Neuronal stem cell (in vitro differentiated cells): ENCODE measurements at regions not wholly inside any gene's neighbourhood (a gene's known extent, or its start where the extent isn't known, plus 50 kb on each side); places are given as distances from the start of the nearest gene placed in this dataset.

Experiments
- DNase-seq: peaks from one replicate; pipeline ENCODE4 v3.0.0-alpha.2; 2013; ENCODE audit warnings: low spot score
- H2AFZ ChIP-seq: one replicate; pipeline ENCODE4 v1.6.1; 2013; ENCODE audit warnings: mild to moderate bottlenecking, low read length, inconsistent platforms
- H2AK5ac ChIP-seq: 2 replicates; pipeline ENCODE4 v1.6.1; 2013; ENCODE audit warnings: low read depth, mild to moderate bottlenecking, inconsistent platforms, low read length, moderate library complexity, mixed read lengths
- H2BK120ac ChIP-seq: 2 replicates; pipeline ENCODE4 v1.6.1; 2013; ENCODE audit warnings: low read depth, mild to moderate bottlenecking, inconsistent platforms, low read length, moderate library complexity, mixed read lengths
- H2BK12ac ChIP-seq: one replicate; pipeline ENCODE4 v1.6.1; 2013; ENCODE audit warnings: low read length, inconsistent platforms
- H2BK15ac ChIP-seq: 2 replicates; pipeline ENCODE4 v1.6.1; 2013; ENCODE audit warnings: mild to moderate bottlenecking, low read length, inconsistent platforms, mixed read lengths
- H2BK5ac ChIP-seq: one replicate; pipeline ENCODE4 v1.6.1; 2013; ENCODE audit warnings: inconsistent platforms, mild to moderate bottlenecking, low read length, moderate library complexity
- H3K14ac ChIP-seq: one replicate; pipeline ENCODE4 v1.6.1; 2013; ENCODE audit warnings: low read length, inconsistent platforms
- H3K18ac ChIP-seq: 2 replicates; pipeline ENCODE4 v1.6.1; 2013; ENCODE audit warnings: low read length, inconsistent platforms
- H3K23ac ChIP-seq: 2 replicates; pipeline ENCODE4 v1.6.1; 2013; ENCODE audit warnings: low read depth, mild to moderate bottlenecking, mixed read lengths, low read length, inconsistent platforms; ENCODE audit not compliant: poor library complexity
- H3K27ac ChIP-seq: replicated peaks from 3 replicates; pipeline ENCODE4 v1.5.1; 2013; ENCODE audit warnings: low read length, inconsistent platforms
- H3K27me3 ChIP-seq, 3 experiments: 2 replicates each; pipeline ENCODE4 v1.6.1; 2013; ENCODE audit warnings: low read length in 3 of 3, mild to moderate bottlenecking in 2 of 3, inconsistent platforms in 1 of 3, low read depth in 1 of 3, mixed read lengths in 1 of 3, moderate library complexity in 1 of 3; ENCODE audit not compliant: control insufficient read depth in 3 of 3, insufficient read depth in 3 of 3
- H3K36me3 ChIP-seq, 2 donors: replicated peaks in 1 of 2; 2 replicates each; pipeline ENCODE4 v1.6.1; 2013; ENCODE audit warnings: low read length in 2 of 2; ENCODE audit not compliant: control insufficient read depth in 2 of 2, insufficient read depth in 2 of 2
- H3K4ac ChIP-seq: 2 replicates; pipeline ENCODE4 v1.6.1; 2013; ENCODE audit warnings: inconsistent platforms, mild to moderate bottlenecking, low read length, moderate library complexity
- H3K4me1 ChIP-seq, 2 donors: 1 replicate in 1 of 2; 2 replicates in 1 of 2; pipeline ENCODE4 v1.6.1; 2013; ENCODE audit warnings: low read length in 2 of 2, low read depth in 1 of 2; ENCODE audit not compliant: control insufficient read depth in 2 of 2, insufficient read depth in 1 of 2
- H3K4me2 ChIP-seq: one replicate; pipeline ENCODE4 v1.6.1; 2013; ENCODE audit warnings: mild to moderate bottlenecking, low read length, inconsistent platforms; ENCODE audit not compliant: insufficient read depth, poor library complexity, severe bottlenecking
- H3K4me3 ChIP-seq, 2 donors: 2 replicates each; pipeline ENCODE4 v1.5.1; 2013; ENCODE audit warnings: low read length in 2 of 2, mild to moderate bottlenecking in 2 of 2, inconsistent platforms in 1 of 2, moderate library complexity in 1 of 2
- H3K79me1 ChIP-seq: one replicate; pipeline ENCODE4 v1.6.1; 2013; ENCODE audit warnings: low read depth, mild to moderate bottlenecking, inconsistent platforms, low read length, moderate library complexity
- H3K9ac ChIP-seq: one replicate; pipeline ENCODE4 v1.6.1; 2013; ENCODE audit warnings: mild to moderate bottlenecking, low read depth, low read length, inconsistent platforms; ENCODE audit not compliant: poor library complexity
- H3K9me3 ChIP-seq, 2 donors: replicated peaks in 1 of 2; 2 replicates each; pipeline versions ENCODE3 to v1.6.1; 2013; ENCODE audit warnings: low read length in 2 of 2, mild to moderate bottlenecking in 2 of 2, inconsistent platforms in 1 of 2, low read depth in 1 of 2, mixed read lengths in 1 of 2, moderate library complexity in 1 of 2; ENCODE audit not compliant: control insufficient read depth in 2 of 2, insufficient read depth in 1 of 2
- H4K8ac ChIP-seq: one replicate; pipeline ENCODE4 v1.6.1; 2013; ENCODE audit warnings: low read depth, mild to moderate bottlenecking, inconsistent platforms, low read length, moderate library complexity
- H4K91ac ChIP-seq: one replicate; pipeline ENCODE4 v1.6.1; 2013; ENCODE audit warnings: low read length, low read depth, mild to moderate bottlenecking, inconsistent platforms; ENCODE audit not compliant: poor library complexity
- WGBS, 2 donors: extraction: QIAGEN DNeasy Blood & Tissue Kit; methylation state at CpG; one replicate each; pipeline ENCODE4 v1.1.7; 2013; ENCODE audit warnings: missing lambda C conversion rate in 2 of 2, mixed read lengths in 1 of 2; ENCODE audit not compliant: insufficient read length in 2 of 2, insufficient replicate concordance in 1 of 2; ENCODE audit errors: extremely low coverage in 2 of 2; 5-methylcytosine and 5-hydroxymethylcytosine counted together

GRCh38 chr2:6421888-6422287 lies 443.8 kb downstream of the CMPK2 start:
- Histone ChIP-seq H3K4me3 (no peak overlapping the region), H3K23ac (no peak overlapping the region), H3K4ac (no peak overlapping the region)

GRCh38 chr2:6423157-6423556 lies 442.6 kb downstream of the CMPK2 start:
- no peaks in the 10 kb centered on the region for H3K79me1 ChIP-seq
- no peak overlapping the region for H4K91ac ChIP-seq
- WGBS, 2 donors, result no CpG with 5 or more reads among the region's 1 CpG

More at GRCh38 chr2:6421888-6422287, 443.8 kb downstream of the CMPK2 start:
- no peak overlapping the region for H2BK12ac ChIP-seq
- no peak overlapping the region for H3K14ac ChIP-seq
- no peaks in the 10 kb centered on the region for H3K36me3 ChIP-seq
- no peak overlapping the region for H2BK120ac ChIP-seq
- no peak overlapping the region for H3K9ac ChIP-seq
- no peak overlapping the region for H4K8ac ChIP-seq
- H3K79me1 ChIP-seq, result no peaks in the 10 kb centered on the region
- no peak overlapping the region for H3K4me2 ChIP-seq
- H2BK15ac ChIP-seq, result no peak overlapping the region
- peaks cover 0 to 23% of the 10 kb centered on the region in 2 donors for H3K4me1 ChIP-seq
- H3K18ac ChIP-seq, result no peak overlapping the region
- H3K9me3 ChIP-seq, result peaks cover 0 to 2% of the 10 kb centered on the region in 2 donors
- no peak overlapping the region for H4K91ac ChIP-seq
- DNase-seq, result no peak
- H2AFZ ChIP-seq, result no peak overlapping the region
- H2BK5ac ChIP-seq, result no peak overlapping the region
- no peak overlapping the region for H3K27ac ChIP-seq
- no peak overlapping the region for H2AK5ac ChIP-seq
- no CpG with 5 or more reads among the region's 4 CpGs for WGBS, 2 donors
- no peaks in the 10 kb centered on the region for H3K27me3 ChIP-seq

GRCh38 chr2:6423944-6424343 lies 441.8 kb downstream of the CMPK2 start:
- H3K4me2 ChIP-seq, result no peak overlapping the region
- no peak overlapping the region for H3K14ac ChIP-seq
- no peak overlapping the region for H4K8ac ChIP-seq
- H2BK15ac ChIP-seq, result no peak overlapping the region
- no peak overlapping the region for H2AK5ac ChIP-seq
- no peak overlapping the region for H3K9ac ChIP-seq
- H3K4me3 ChIP-seq, result no peak overlapping the region
- no peak overlapping the region for H4K91ac ChIP-seq
- H3K27me3 ChIP-seq, result no peaks in the 10 kb centered on the region
- no peak overlapping the region for H2BK120ac ChIP-seq
- no peak overlapping the region for H3K4ac ChIP-seq
- WGBS, 2 donors, result no CpG with 5 or more reads among the region's 6 CpGs
- peak overlapping the region; percentile 63 for H2AFZ ChIP-seq
- no peak overlapping the region for H3K27ac ChIP-seq
- peaks cover 0 to 3% of the 10 kb centered on the region in 2 donors for H3K9me3 ChIP-seq
- H3K4me1 ChIP-seq, result peaks cover 0 to 13% of the 10 kb centered on the region in 2 donors
- no peaks in the 10 kb centered on the region for H3K79me1 ChIP-seq
- H2BK5ac ChIP-seq, result no peak overlapping the region
- H3K36me3 ChIP-seq, result no peaks in the 10 kb centered on the region
- no peak overlapping the region for H2BK12ac ChIP-seq
- no peak overlapping the region for H3K23ac ChIP-seq
- DNase-seq, result no peak
- H3K18ac ChIP-seq, result no peak overlapping the region

More at GRCh38 chr2:6423157-6423556, 442.6 kb downstream of the CMPK2 start:
- Histone ChIP-seq H2AFZ (no peak overlapping the region), H4K8ac (no peak overlapping the region), H3K4me1 (peaks cover 0 to 20% of the 10 kb centered on the region in 2 donors), H3K9ac (no peak overlapping the region), H2BK5ac (no peak overlapping the region), H3K4me2 (no peak overlapping the region), H3K36me3 (no peaks in the 10 kb centered on the region), H2BK15ac (no peak overlapping the region), H2AK5ac (no peak overlapping the region), H3K4me3 (no peak overlapping the region), H3K27me3 (no peaks in the 10 kb centered on the region), H2BK12ac (no peak overlapping the region), H3K4ac (no peak overlapping the region), H3K23ac (no peak overlapping the region), H2BK120ac (no peak overlapping the region), H3K27ac (no peak overlapping the region), H3K9me3 (peaks cover 0 to 3% of the 10 kb centered on the region in 2 donors), H3K18ac (no peak overlapping the region), H3K14ac (no peak overlapping the region)
- DNase-seq, result no peak

- H3K14ac ChIP-seq, result no peak overlapping the region
- H3K27me3 ChIP-seq, result no peaks in the 10 kb centered on the region
- H3K4me3 ChIP-seq, result peak overlapping the region in 1 of 2 donors; percentile 58
- H4K8ac ChIP-seq, result no peak overlapping the region
- H3K18ac ChIP-seq, result no peak overlapping the region
- H3K23ac ChIP-seq, result no peak overlapping the region
- peaks cover 3 to 12% of the 10 kb centered on the region in 2 donors for H3K4me1 ChIP-seq
- no peak overlapping the region for H2BK120ac ChIP-seq
- no peak overlapping the region for H2BK15ac ChIP-seq
- H4K91ac ChIP-seq, result no peak overlapping the region
- H3K4me2 ChIP-seq, result no peak overlapping the region
- no peak overlapping the region for H2BK12ac ChIP-seq
- H3K36me3 ChIP-seq, result no peaks in the 10 kb centered on the region
- H3K27ac ChIP-seq, result no peak overlapping the region
- no CpG with 5 or more reads among the region's 3 CpGs for WGBS, 2 donors
- H3K4ac ChIP-seq, result no peak overlapping the region
- peaks cover 0 to 3% of the 10 kb centered on the region in 2 donors for H3K9me3 ChIP-seq
- H3K79me1 ChIP-seq, result no peaks in the 10 kb centered on the region
- no peak overlapping the region for H2BK5ac ChIP-seq
- H2AFZ ChIP-seq, result no peak overlapping the region
- DNase-seq, result no peak
- no peak overlapping the region for H3K9ac ChIP-seq
- no peak overlapping the region for H2AK5ac ChIP-seq
Measured at GRCh38 chr2:6425032-6425431, 440.7 kb downstream of the CMPK2 start.
